K562 (cell line): ENCODE measurements at regions not wholly inside any gene's neighbourhood (a gene's known extent, or its start where the extent isn't known, plus 50 kb on each side); places are given as distances from the start of the nearest gene placed in this dataset.

Experiments
- ATAC-seq: fragments of 200-7000 bp; cut with Tn5 transposase; 3 replicates; pipeline ENCODE4 v1.9.1; 2020; ENCODE audit warnings: moderate library complexity
- BruUV-seq: library from RNA; stranded (reverse); fragments of 400-500 nt; replicated peaks from 2 replicates; lab custom pipeline; 2021; lab: Mats Ljungman, UMichigan
- CTCF ChIA-PET: fragments of 300-600 bp; formaldehyde crosslinking; extraction: SDS; loops from one replicate; lab custom pipeline; 2021; ENCODE audit warnings: low intra/inter-chr PET ratio; lab: Yijun Ruan, JAX
- POLR2A ChIA-PET: fragments of 300-600, 350-650 bp; sonication (Branson Sonifier 250); formaldehyde crosslinking; extraction: SDS; loops from one replicate; lab custom pipeline; 2021; ENCODE audit warnings: antibody characterized with exemption, inconsistent platforms; lab: Yijun Ruan, JAX
- DNase-seq, 4 experiments: peaks; one replicate each; pipeline versions ENCODE4 v3.0.0 to v3.0.0-alpha.2; 2011 to 2018; ENCODE audit warnings: low spot score in 3 of 4, mixed read lengths in 3 of 4; ENCODE audit errors: extremely low read depth in 1 of 4
- FAIRE-seq: peaks from 2 replicates; lab custom pipeline; 2011; peaks lifted over from hg19 to GRCh38; lab: Jason Lieb, UNC
- H2AFZ ChIP-seq: 2 replicates; pipeline ENCODE4 v1.6.0; 2011; ENCODE audit warnings: low read depth, low read length, control low read depth, inconsistent platforms
- H3K27ac ChIP-seq: fragments of 200-600 bp; 3 replicates; pipeline ENCODE4 v1.8.0; 2011; ENCODE audit warnings: low read depth, mild to moderate bottlenecking, control low read depth, inconsistent platforms, low read length, moderate library complexity, mixed read lengths; ENCODE audit errors: extremely low read depth
- H3K27me3 ChIP-seq, 2 experiments: fragments of 300-600 bp in 1 of 2; 2 replicates in 1 of 2; 3 replicates in 1 of 2; pipeline versions ENCODE4 v1.6.0 to v1.8.0; 2011; ENCODE audit warnings: inconsistent platforms in 2 of 2, low read length in 2 of 2, mild to moderate bottlenecking in 1 of 2, mixed read lengths in 1 of 2, moderate library complexity in 1 of 2; ENCODE audit not compliant: control insufficient read depth in 2 of 2, insufficient read depth in 2 of 2
- H3K36me3 ChIP-seq: fragments of 300-600 bp; 3 replicates; pipeline ENCODE4 v1.8.0; 2011; ENCODE audit warnings: mild to moderate bottlenecking, low read length, inconsistent platforms; ENCODE audit not compliant: control insufficient read depth, insufficient read depth
- H3K4me1 ChIP-seq, 2 experiments: fragments of 200-600 bp in 1 of 2; replicated peaks in 1 of 2; 2 replicates in 1 of 2; 3 replicates in 1 of 2; pipeline versions ENCODE4 v1.5.1 to v1.8.0; 2011; ENCODE audit warnings: inconsistent platforms in 2 of 2, low read length in 2 of 2, mild to moderate bottlenecking in 1 of 2, mixed read lengths in 1 of 2, moderate library complexity in 1 of 2; ENCODE audit not compliant: control insufficient read depth in 2 of 2, insufficient read depth in 2 of 2
- H3K4me2 ChIP-seq: 2 replicates; pipeline ENCODE4 v1.6.1; 2011; ENCODE audit warnings: low read length, control low read depth, inconsistent platforms, mixed read lengths; ENCODE audit not compliant: insufficient read depth
- H3K4me3 ChIP-seq: fragments of 200-600 bp; sonication (generic), shearing (Covaris generic); 2 replicates; pipeline ENCODE4 v1.5.1; 2016; ENCODE audit warnings: control low read depth, inconsistent platforms
- H3K79me2 ChIP-seq: fragments of 200-600 bp; 3 replicates; pipeline ENCODE4 v1.8.0; 2011; ENCODE audit warnings: low read length, inconsistent platforms; ENCODE audit not compliant: control insufficient read depth, insufficient read depth
- H3K9ac ChIP-seq, 2 experiments: 2 replicates each; pipeline versions ENCODE4 v1.6.0 to v1.6.1; 2011; ENCODE audit warnings: low read depth in 2 of 2, low read length in 2 of 2, control low read depth in 1 of 2, inconsistent platforms in 1 of 2, mild to moderate bottlenecking in 1 of 2, mixed read lengths in 1 of 2; ENCODE audit not compliant: insufficient read depth in 1 of 2
- H3K9me1 ChIP-seq: one replicate; pipeline ENCODE4 v1.6.0; 2011; ENCODE audit warnings: inconsistent platforms, mild to moderate bottlenecking, low read length, moderate library complexity; ENCODE audit not compliant: control insufficient read depth, insufficient read depth
- H3K9me3 ChIP-seq: replicated peaks from 2 replicates; pipeline ENCODE4 v1.5.1; 2011; ENCODE audit warnings: low read depth, low read length, inconsistent platforms; ENCODE audit not compliant: control insufficient read depth, insufficient read depth
- H4K20me1 ChIP-seq: replicated peaks from 2 replicates; pipeline ENCODE4 v1.6.1; 2011; ENCODE audit warnings: low read length, inconsistent platforms, mixed read lengths; ENCODE audit not compliant: control insufficient read depth, insufficient read depth
- HMGXB4 ChIP-seq: sonication (generic); formaldehyde crosslinking; IDR thresholded peaks from 2 replicates; pipeline ENCODE4 v1.8.1; 2023; ENCODE audit warnings: mild to moderate bottlenecking, missing genetic modification reagents
- MTA2 ChIP-seq: fragments of 450-650 bp; IDR thresholded peaks from 2 replicates; pipeline ENCODE4 v1.6.1; 2016; ENCODE audit warnings: low read depth
- POLR3G ChIP-seq: IDR thresholded peaks from 2 replicates; pipeline ENCODE4 v1.6.1; 2011; ENCODE audit not compliant: insufficient read length, insufficient replicate concordance; ENCODE audit errors: extremely low read depth
- SAFB ChIP-seq: fragments of 200-400 bp; formaldehyde crosslinking; IDR thresholded peaks from 2 replicates; pipeline ENCODE4 v1.6.1; 2017; ENCODE audit warnings: low read depth, low read length, borderline replicate concordance
- TRIM24 ChIP-seq, 2 experiments: fragments of 450-650 bp; IDR thresholded peaks; 2 replicates each; pipeline ENCODE4 v1.6.1; 2016
- ZBTB40 ChIP-seq, 2 experiments: fragments of 450-650 bp in 1 of 2; sonication (generic) in 1 of 2; formaldehyde crosslinking in 1 of 2; IDR thresholded peaks; 2 replicates each; pipeline versions ENCODE4 v1.7.1 to v1.9.0; 2016 to 2022; ENCODE audit warnings: inconsistent platforms in 1 of 2, mild to moderate bottlenecking in 1 of 2, missing genetic modification reagents in 1 of 2
- ZEB2 ChIP-seq: fragments of 450-650 bp; IDR thresholded peaks from 2 replicates; pipeline ENCODE4 v1.6.1; 2016
- ZNF165 ChIP-seq: fragments of 250-450 bp; sonication (Bioruptor Pico); IDR thresholded peaks from 2 replicates; pipeline ENCODE4 v1.4.0; 2020; ENCODE audit warnings: borderline replicate concordance
- WGBS: fragments of 100-300 bp; shearing (Covaris generic); methylation state at CpG from one replicate; pipeline ENCODE4 v1.1.6; 2016; ENCODE audit warnings: low coverage, mixed read lengths; ENCODE audit not compliant: insufficient coverage; ENCODE audit errors: missing lambda C conversion rate; 5-methylcytosine and 5-hydroxymethylcytosine counted together
- in situ Hi-C: fragments of 300-500 bp; cut with MboI; formaldehyde crosslinking; loops from 4 replicates; pipeline ENCODE4 v1.15.0; 2018; ENCODE audit warnings: inconsistent platforms, mixed read lengths
- intact Hi-C: fragments of 100-400 bp; cut with micrococcal nuclease; formaldehyde crosslinking; loops from 2 replicates; pipeline ENCODE4 v1.14.2; 2022

- no peak for TF ChIP-seq HMGXB4
- TF ChIP-seq ZEB2, result no peak
These were observed 75.6 kb upstream of the APCDD1 start (continued) for GRCh38 chr18:10378688-10379420.

- no peak for DNase-seq
- Histone ChIP-seq H4K20me1 (no peaks in the 10 kb centered on the region), H3K9me1 (no peaks in the 10 kb centered on the region), H3K4me2 (no peak overlapping the region), H2AFZ (no peak overlapping the region), H3K79me2 (no peaks in the 10 kb centered on the region), H3K4me1 (no peaks in the 10 kb centered on the region), H3K9ac (no peak overlapping the region), H3K36me3 (no peaks in the 10 kb centered on the region), H3K27me3 (peaks cover 16 to 24% of the 10 kb centered on the region in 2 experiments; a peak in 4 of 5 replicates), H3K27ac (no peak overlapping the region), H3K4me3 (no peak overlapping the region), H3K9me3 (no peaks in the 10 kb centered on the region)
- FAIRE-seq, result no peak
- ChIA-PET CTCF (no interaction called here), POLR2A (interaction anchor here (0.5 to 1.4 kb wide), 2 partner anchors 10 to 343 kb away, joined by 3 to 4 read pairs; no protein-coding TSS in a partner anchor)
- in situ Hi-C loops (no loop called here), intact Hi-C loops (no loop called here)
- BruUV-seq, result no TSS peak
- 4% methylated on average over 5 of the region's 5 CpGs for WGBS
- no peak for ATAC-seq
- no peak for TF ChIP-seq TRIM24 (IDR thresholded peaks at IDR 0.05)
- TF ChIP-seq POLR3G, result no peak
- no peak for TF ChIP-seq SAFB
- TF ChIP-seq ZNF165 (CRISPR knock-in tag), result no peak
- no peak for TF ChIP-seq MTA2
- no peak for TF ChIP-seq ZBTB40 (IDR thresholded peaks at IDR 0.05)
- no peak for TF ChIP-seq ZBTB40 (CRISPR knock-in tag; IDR thresholded peaks at IDR 0.05)
These were observed 74.9 kb upstream of the APCDD1 start for GRCh38 chr18:10379522-10379921.
